Common myeloid progenitor, CD34-positive (primary cell): ENCODE measurements at regions not wholly inside any gene's neighbourhood (a gene's known extent, or its start where the extent isn't known, plus 50 kb on each side); places are given as distances from the start of the nearest gene placed in this dataset.

Experiments used
- CTCF ChIA-PET: fragments of 350-600 bp; sonication (Branson Sonifier 250); formaldehyde crosslinking; loops from one replicate; lab custom pipeline; 2021; ENCODE audit warnings: antibody characterized with exemption; lab: Charles Lee
- POLR2A ChIA-PET: fragments of 350-600 bp; sonication (Branson Sonifier 250); formaldehyde crosslinking; loops from one replicate; lab custom pipeline; 2021; ENCODE audit warnings: antibody characterized with exemption; lab: Charles Lee
- DNase-seq, 3 donors: peaks; one replicate each; pipeline versions ENCODE4 v3.0.0 to v3.0.0-alpha.2; 2013
- H3K27ac ChIP-seq, 2 experiments: 1 replicate in 1 of 2; 2 replicates in 1 of 2; pipeline ENCODE4 v1.7.0; 2013; ENCODE audit warnings: inconsistent platforms in 2 of 2, low read length in 2 of 2, mild to moderate bottlenecking in 2 of 2, low read depth in 1 of 2, moderate library complexity in 1 of 2; ENCODE audit not compliant: severe bottlenecking in 2 of 2, insufficient read depth in 1 of 2, poor library complexity in 1 of 2
- H3K27me3 ChIP-seq, 5 experiments: replicated peaks in 2 of 5; 1 replicate in 3 of 5; 2 replicates in 2 of 5; pipeline versions ENCODE4 v1.6.1 to v1.7.0; 2013; ENCODE audit warnings: low read length in 4 of 5, mild to moderate bottlenecking in 2 of 5, moderate library complexity in 2 of 5, inconsistent platforms in 1 of 5; ENCODE audit not compliant: insufficient read depth in 5 of 5, control insufficient read depth in 4 of 5
- H3K36me3 ChIP-seq, 4 experiments: 1 replicate in 2 of 4; 2 replicates in 2 of 4; pipeline versions ENCODE4 v1.6.1 to v1.7.0; 2013; ENCODE audit warnings: low read length in 3 of 4, control low read depth in 1 of 4, mild to moderate bottlenecking in 1 of 4; ENCODE audit not compliant: control insufficient read depth in 4 of 4, insufficient read depth in 4 of 4
- H3K4me1 ChIP-seq, 4 experiments: 1 replicate in 3 of 4; 2 replicates in 1 of 4; pipeline versions ENCODE4 v1.6.1 to v1.7.1; 2013; ENCODE audit warnings: low read length in 3 of 4, mild to moderate bottlenecking in 3 of 4, control low read depth in 1 of 4, inconsistent platforms in 1 of 4, moderate library complexity in 1 of 4; ENCODE audit not compliant: control insufficient read depth in 4 of 4, insufficient read depth in 4 of 4; ENCODE audit errors: control extremely low read depth in 1 of 4
- H3K4me3 ChIP-seq, 7 experiments: 1 replicate in 4 of 7; 2 replicates in 3 of 7; pipeline versions ENCODE4 v1.5.1 to v1.7.0; 2013; ENCODE audit warnings: mild to moderate bottlenecking in 7 of 7, low read length in 6 of 7, moderate library complexity in 6 of 7, inconsistent platforms in 2 of 7, low read depth in 2 of 7, control low read depth in 1 of 7; ENCODE audit not compliant: insufficient read depth in 4 of 7, control insufficient read depth in 1 of 7; ENCODE audit errors: extremely low read depth in 1 of 7
- H3K9me3 ChIP-seq, 5 experiments: 1 replicate in 4 of 5; 2 replicates in 1 of 5; pipeline versions ENCODE4 v1.6.1 to v1.7.1; 2013; ENCODE audit warnings: low read length in 4 of 5, mild to moderate bottlenecking in 2 of 5, inconsistent platforms in 1 of 5, low read depth in 1 of 5, moderate library complexity in 1 of 5; ENCODE audit not compliant: control insufficient read depth in 4 of 5, insufficient read depth in 2 of 5; ENCODE audit errors: control extremely low read depth in 1 of 5
- WGBS: methylation state at CpG from one replicate; pipeline ENCODE4 v1.1.5; 2013; ENCODE audit not compliant: insufficient coverage; 5-methylcytosine and 5-hydroxymethylcytosine counted together

GRCh38 chr11:127866109-127866508 is 721.2 kb downstream of the ETS1 start:
- no peak overlapping the region for H3K4me3 ChIP-seq
- no peaks in the 10 kb centered on the region for H3K27me3 ChIP-seq
- ChIA-PET POLR2A (no interaction called here), CTCF (no interaction called here)
- H3K36me3 ChIP-seq, result no peaks in the 10 kb centered on the region
- H3K27ac ChIP-seq, result no peak overlapping the region
- WGBS, result 100% methylated on average over 1 of the region's 1 CpG
- H3K4me1 ChIP-seq, result peaks cover 0 to 2% (median 0%) of the 10 kb centered on the region in 4 experiments
- no peaks in the 10 kb centered on the region for H3K9me3 ChIP-seq
- DNase-seq, result no peak

GRCh38 chr11:127864861-127865260 is 722.5 kb downstream of the ETS1 start:
- WGBS, result no CpG with 5 or more reads among the region's 2 CpGs

GRCh38 chr11:127862406-127862805 is 725.0 kb downstream of the ETS1 start:
- CTCF ChIA-PET, result no interaction called here
- 100% methylated on average over 1 of the region's 2 CpGs for WGBS

More at GRCh38 chr11:127864861-127865260, 722.5 kb downstream of the ETS1 start:
- Histone ChIP-seq H3K36me3 (no peaks in the 10 kb centered on the region), H3K4me1 (peaks cover 0 to 2% (median 0%) of the 10 kb centered on the region in 4 experiments), H3K9me3 (peaks cover 0 to 2% (median 0%) of the 10 kb centered on the region in 5 experiments), H3K27me3 (no peaks in the 10 kb centered on the region), H3K27ac (no peak overlapping the region), H3K4me3 (no peak overlapping the region)
- DNase-seq, result no peak
- POLR2A ChIA-PET, result no interaction called here
- CTCF ChIA-PET, result no interaction called here

GRCh38 chr11:127859941-127860354 is 727.4 kb downstream of the ETS1 start:
- H3K4me1 ChIP-seq, result no peaks in the 10 kb centered on the region
- H3K36me3 ChIP-seq, result no peaks in the 10 kb centered on the region
- no peak overlapping the region for H3K4me3 ChIP-seq
- peaks cover 0 to 2% (median 0%) of the 10 kb centered on the region in 5 experiments for H3K27me3 ChIP-seq
- ChIA-PET POLR2A (no interaction called here), CTCF (no interaction called here)
- peaks cover 0 to 2% (median 0%) of the 10 kb centered on the region in 5 experiments for H3K9me3 ChIP-seq
- no peak for DNase-seq
- no peak overlapping the region for H3K27ac ChIP-seq
- WGBS, result 100% methylated on average over 5 of the region's 6 CpGs

More at GRCh38 chr11:127862406-127862805, 725.0 kb downstream of the ETS1 start:
- peaks cover 0 to 2% (median 0%) of the 10 kb centered on the region in 5 experiments for H3K9me3 ChIP-seq
- POLR2A ChIA-PET, result no interaction called here
- no peaks in the 10 kb centered on the region for H3K36me3 ChIP-seq
- no peak overlapping the region for H3K27ac ChIP-seq
- no peaks in the 10 kb centered on the region for H3K4me1 ChIP-seq
- H3K27me3 ChIP-seq, result peaks cover 0 to 2% (median 0%) of the 10 kb centered on the region in 5 experiments
- DNase-seq, result no peak
- H3K4me3 ChIP-seq, result no peak overlapping the region

GRCh38 chr11:127844876-127845275 is 742.5 kb downstream of the ETS1 start:
- Histone ChIP-seq H3K36me3 (no peaks in the 10 kb centered on the region), H3K4me3 (no peak overlapping the region), H3K27me3 (peaks cover 0 to 2% (median 0%) of the 10 kb centered on the region in 5 experiments), H3K27ac (no peak overlapping the region), H3K9me3 (no peaks in the 10 kb centered on the region), H3K4me1 (no peaks in the 10 kb centered on the region)
- POLR2A ChIA-PET, result interaction anchor here (0.7 kb wide), 1 partner anchor 153 kb away, joined by 4 read pairs; no protein-coding TSS in a partner anchor
- CTCF ChIA-PET, result interaction anchor here (1.4 to 1.6 kb wide), 2 partner anchors 18 to 258 kb away, joined by 4 to 6 read pairs; no protein-coding TSS in a partner anchor
- WGBS, result 97% methylated on average over 4 of the region's 4 CpGs
- no peak for DNase-seq

GRCh38 chr11:127843483-127844396 is 743.6 kb downstream of the ETS1 start:
- Histone ChIP-seq H3K4me1 (no peaks in the 10 kb centered on the region), H3K36me3 (no peaks in the 10 kb centered on the region), H3K4me3 (no peak overlapping the region), H3K27me3 (peaks cover 0 to 2% (median 0%) of the 10 kb centered on the region in 5 experiments), H3K27ac (no peak overlapping the region), H3K9me3 (no peaks in the 10 kb centered on the region)
- DNase-seq, result peak; percentile 40 to 69 (median 57)
- POLR2A ChIA-PET, result no interaction called here
- WGBS, result 24% methylated on average over 7 of the region's 12 CpGs
- CTCF ChIA-PET, result interaction anchor here (0.9 to 1.6 kb wide), 6 partner anchors 10 to 257 kb away, joined by 3 to 6 read pairs (median 4); no protein-coding TSS in a partner anchor

- H3K36me3 ChIP-seq, result no peaks in the 10 kb centered on the region
- POLR2A ChIA-PET, result no interaction called here
- no peaks in the 10 kb centered on the region for H3K9me3 ChIP-seq
- CTCF ChIA-PET, result no interaction called here
- H3K27ac ChIP-seq, result no peak overlapping the region
- no peaks in the 10 kb centered on the region for H3K4me1 ChIP-seq
- H3K27me3 ChIP-seq, result peaks cover 0 to 4% (median 2%) of the 10 kb centered on the region in 5 experiments
- no peak for DNase-seq
- H3K4me3 ChIP-seq, result no peak overlapping the region
- 100% methylated on average over 1 of the region's 4 CpGs for WGBS
Measured at GRCh38 chr11:127825183-127825582, 762.2 kb downstream of the ETS1 start.
